GM19238 (cell line): ENCODE measurements at regions not wholly inside any gene's neighbourhood (a gene's known extent, or its start where the extent isn't known, plus 50 kb on each side); places are given as distances from the start of the nearest gene placed in this dataset.

ENCODE experiments used
- DNase-seq: peaks from one replicate; pipeline ENCODE4 v3.0.0; 2011; ENCODE audit warnings: low spot score; ENCODE audit not compliant: insufficient read length

- peak; percentile 27 for DNase-seq
Measured at GRCh38 chr12:92034858-92035401, 110.7 kb downstream of the BTG1 start.

GRCh38 chr12:92034083-92034482 is 111.6 kb downstream of the BTG1 start:
- no peak for DNase-seq

- DNase-seq: no peak
Measured at GRCh38 chr12:92032965-92033364, 112.7 kb downstream of the BTG1 start.

- no peak for DNase-seq
Measured at GRCh38 chr12:92032101-92032500, 113.5 kb downstream of the BTG1 start.

- no peak for DNase-seq
Measured at GRCh38 chr12:92030618-92031017, 115.0 kb downstream of the BTG1 start.

- no peak for DNase-seq
Measured at GRCh38 chr12:92029902-92030586, 115.6 kb downstream of the BTG1 start.

GRCh38 chr12:92029136-92029535 is 116.5 kb downstream of the BTG1 start:
- no peak for DNase-seq

- DNase-seq: no peak
Measured at GRCh38 chr12:92028441-92028709, 117.3 kb downstream of the BTG1 start.

- DNase-seq: no peak
Measured at GRCh38 chr12:92027701-92028440, 117.8 kb downstream of the BTG1 start.

GRCh38 chr12:92027243-92027642 is 118.4 kb downstream of the BTG1 start:
- DNase-seq: no peak

- no peak for DNase-seq
Measured at GRCh38 chr12:92025462-92026207, 120.0 kb downstream of the BTG1 start.

GRCh38 chr12:92022093-92022492 is 123.6 kb downstream of the BTG1 start:
- no peak for DNase-seq

- DNase-seq: no peak
Measured at GRCh38 chr12:92021666-92022035, 124.0 kb downstream of the BTG1 start.

- no peak for DNase-seq
Measured at GRCh38 chr12:92020983-92021665, 124.5 kb downstream of the BTG1 start.

- DNase-seq: no peak
Measured at GRCh38 chr12:92019491-92020277, 126.0 kb downstream of the BTG1 start.

GRCh38 chr12:92012691-92013090 is 133.0 kb downstream of the BTG1 start:
- no peak for DNase-seq

- DNase-seq: no peak
Measured at GRCh38 chr12:92010853-92011701, 134.6 kb downstream of the BTG1 start.

- DNase-seq: no peak
Measured at GRCh38 chr12:92010368-92010767, 135.3 kb downstream of the BTG1 start.

- DNase-seq: no peak
Measured at GRCh38 chr12:92008345-92008744, 137.3 kb downstream of the BTG1 start.

GRCh38 chr12:92007787-92008186 is 137.9 kb downstream of the BTG1 start:
- DNase-seq: no peak
